ENCODE measurements at regions not wholly inside any gene's neighbourhood (a gene's known extent, or its start where the extent isn't known, plus 50 kb on each side); places are given as distances from the start of the nearest gene placed in this dataset.
"Not testable (repeated sequence)": the region's sequence is repeated elsewhere in the genome, so short reads cannot be mapped to it uniquely, and the experiment has no call there.

DNA sequence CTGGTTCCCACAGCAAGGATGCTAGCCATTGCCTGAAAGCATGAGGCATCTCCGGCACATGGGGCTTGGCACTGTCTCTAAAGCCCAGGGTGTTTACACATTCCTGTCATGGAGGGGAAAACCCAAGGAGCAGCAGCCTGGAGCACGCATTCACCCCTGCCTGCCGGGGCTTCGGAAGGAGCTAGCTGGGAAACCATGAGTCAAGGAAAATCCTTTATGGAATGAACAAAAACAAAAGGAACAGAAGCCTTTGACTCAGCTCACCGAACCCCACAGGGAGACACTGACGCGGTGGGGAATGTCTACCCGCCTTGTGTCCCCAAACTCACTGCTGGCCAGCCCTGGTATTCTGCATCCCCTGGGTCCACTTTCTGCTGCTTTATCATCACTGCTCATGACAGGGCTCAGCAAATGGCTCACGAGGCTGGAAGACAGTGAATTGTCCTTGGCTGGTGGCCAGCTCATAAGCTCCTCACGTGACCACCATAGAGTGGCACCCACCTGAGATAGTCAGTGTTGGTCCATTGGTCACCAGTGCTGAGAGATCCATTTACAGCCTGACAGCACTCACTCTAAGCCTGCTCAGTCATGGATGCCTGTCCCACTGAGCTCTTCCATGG, 137.2 kb downstream of the NPIPB11 start:
- DNase-seq: peak; percentile 81
- in situ Hi-C loops (cut with HindIII; ENCODE audit: low pct_ligation_motif_present, low pct_unique_long_range_greater_than_20kb, low sequenced_read_pairs): not testable (repeated sequence)

DNA sequence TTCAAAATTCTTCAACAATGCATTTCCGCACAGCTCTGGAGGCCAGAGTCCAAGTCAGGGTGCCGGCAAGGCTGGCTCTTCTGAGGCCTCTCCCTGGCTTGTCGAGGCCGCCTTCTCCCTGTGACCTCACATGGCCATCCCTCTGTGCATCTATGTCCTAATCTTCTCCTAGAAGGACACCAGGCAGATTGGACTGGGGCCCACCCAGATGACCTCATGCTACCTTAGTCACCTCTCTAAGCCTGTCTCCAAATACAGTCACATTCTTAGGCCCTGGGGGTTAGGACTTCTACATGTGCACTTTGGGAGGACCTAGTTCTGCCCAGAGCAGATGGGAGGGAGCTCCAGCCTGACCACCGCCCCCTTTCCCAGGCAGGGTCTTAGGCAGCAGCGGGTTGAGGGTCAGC, 137.7 kb downstream of the NPIPB11 start:
- peak; percentile 56 for DNase-seq
- in situ Hi-C loops (cut with HindIII; ENCODE audit: low pct_ligation_motif_present, low pct_unique_long_range_greater_than_20kb, low sequenced_read_pairs): not testable (repeated sequence)

DNA sequence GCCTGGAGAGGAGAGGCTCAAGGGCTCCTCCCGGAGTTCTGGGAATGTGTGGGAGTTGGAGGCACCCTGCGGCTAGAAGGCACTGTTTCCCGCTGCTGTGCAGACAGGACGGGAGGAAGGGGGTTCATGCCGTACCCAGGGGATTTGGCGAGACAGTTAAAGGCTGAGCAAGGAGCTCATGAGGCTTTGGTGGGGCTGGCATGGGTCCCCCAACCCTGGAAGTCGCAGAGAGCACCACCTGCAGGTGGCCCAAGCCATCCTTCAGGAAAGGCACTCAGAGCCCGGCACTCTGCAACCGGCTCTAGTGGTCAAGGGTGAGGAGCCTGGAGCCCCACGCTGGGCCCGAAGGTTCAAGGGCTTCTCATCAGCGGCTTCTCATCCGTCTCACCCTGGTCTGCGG, 138.2 kb downstream of the NPIPB11 start:
- in situ Hi-C loops (cut with HindIII; ENCODE audit: low pct_ligation_motif_present, low pct_unique_long_range_greater_than_20kb, low sequenced_read_pairs): not testable (repeated sequence)

DNA sequence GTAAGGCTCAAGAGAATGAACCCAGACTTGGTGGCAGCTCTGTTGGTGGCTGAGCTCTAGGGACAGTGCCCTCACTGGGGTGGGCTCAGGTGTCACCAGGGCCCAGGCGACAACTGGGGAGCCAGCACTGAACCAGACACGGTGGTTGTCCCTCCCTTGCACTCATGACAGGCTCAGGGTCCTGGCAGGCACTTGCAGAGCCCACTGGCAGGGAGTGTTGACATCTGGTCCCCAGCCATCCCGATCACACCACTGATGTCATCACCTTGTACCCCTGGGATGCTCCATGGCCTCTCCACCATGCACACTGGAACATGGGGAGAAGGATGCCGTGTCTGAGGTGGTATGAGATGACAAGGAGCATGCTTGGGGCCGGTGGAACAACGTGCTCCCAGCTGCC, 138.6 kb downstream of the NPIPB11 start:
- DNase-seq; in situ Hi-C loops (cut with HindIII; ENCODE audit: low pct_ligation_motif_present, low pct_unique_long_range_greater_than_20kb, low sequenced_read_pairs): not testable (repeated sequence)

More for the DNA sequence above, 138.2 kb downstream of the NPIPB11 start:
- not testable (repeated sequence) for DNase-seq

DNA sequence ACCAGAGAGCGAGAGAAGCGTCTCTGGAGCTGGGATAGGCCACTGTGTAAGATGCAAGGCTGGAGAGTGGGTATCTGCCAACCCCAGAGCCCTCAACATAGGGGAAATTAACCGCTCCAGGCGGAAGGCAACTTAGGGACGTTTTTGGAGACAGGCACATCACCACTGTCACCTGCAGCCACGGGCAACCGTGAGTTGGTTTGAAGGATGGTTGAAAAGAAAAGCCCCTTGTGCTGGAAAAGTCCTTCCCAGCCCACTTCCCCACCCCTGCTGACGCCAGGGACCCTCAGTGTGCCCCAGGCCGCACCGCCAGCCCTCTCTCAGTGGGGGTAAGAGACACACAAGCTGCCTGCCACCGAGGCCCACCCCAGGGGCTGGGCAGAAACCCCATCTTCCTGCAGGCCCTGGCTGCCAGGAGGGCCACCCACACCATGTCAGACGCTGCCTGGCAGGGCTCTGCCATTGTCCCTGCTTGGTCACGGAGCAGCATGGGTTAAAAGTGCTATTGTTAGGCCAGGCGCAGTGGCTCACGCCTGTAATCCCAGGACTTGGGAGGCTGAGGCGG, 139.4 kb downstream of the NPIPB11 start:
- in situ Hi-C loops (cut with HindIII; ENCODE audit: low pct_ligation_motif_present, low pct_unique_long_range_greater_than_20kb, low sequenced_read_pairs); DNase-seq: not testable (repeated sequence)

DNA sequence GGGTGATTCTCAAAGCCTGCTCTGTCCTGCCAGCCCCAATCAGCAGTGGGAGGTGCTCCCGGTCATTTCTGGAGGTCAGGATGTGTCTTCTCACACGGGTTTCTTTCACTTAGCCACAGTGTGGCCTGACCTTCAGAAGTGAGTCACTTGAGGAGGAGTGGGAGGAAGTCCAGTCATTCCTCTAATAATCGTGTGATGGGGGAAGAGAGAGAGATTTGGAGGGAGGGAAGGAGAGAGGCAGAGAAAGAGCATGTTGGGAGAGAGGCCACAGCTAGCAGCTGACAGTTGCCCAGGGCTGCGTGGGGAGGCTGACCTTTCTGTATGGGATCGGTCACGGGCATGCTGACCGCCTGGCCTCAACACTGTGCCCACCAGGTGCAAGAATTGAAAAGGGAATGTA, 139.9 kb downstream of the NPIPB11 start:
- in situ Hi-C loops (cut with HindIII; ENCODE audit: low pct_ligation_motif_present, low pct_unique_long_range_greater_than_20kb, low sequenced_read_pairs): not testable (repeated sequence)
- DNase-seq: peak; percentile 41

DNA sequence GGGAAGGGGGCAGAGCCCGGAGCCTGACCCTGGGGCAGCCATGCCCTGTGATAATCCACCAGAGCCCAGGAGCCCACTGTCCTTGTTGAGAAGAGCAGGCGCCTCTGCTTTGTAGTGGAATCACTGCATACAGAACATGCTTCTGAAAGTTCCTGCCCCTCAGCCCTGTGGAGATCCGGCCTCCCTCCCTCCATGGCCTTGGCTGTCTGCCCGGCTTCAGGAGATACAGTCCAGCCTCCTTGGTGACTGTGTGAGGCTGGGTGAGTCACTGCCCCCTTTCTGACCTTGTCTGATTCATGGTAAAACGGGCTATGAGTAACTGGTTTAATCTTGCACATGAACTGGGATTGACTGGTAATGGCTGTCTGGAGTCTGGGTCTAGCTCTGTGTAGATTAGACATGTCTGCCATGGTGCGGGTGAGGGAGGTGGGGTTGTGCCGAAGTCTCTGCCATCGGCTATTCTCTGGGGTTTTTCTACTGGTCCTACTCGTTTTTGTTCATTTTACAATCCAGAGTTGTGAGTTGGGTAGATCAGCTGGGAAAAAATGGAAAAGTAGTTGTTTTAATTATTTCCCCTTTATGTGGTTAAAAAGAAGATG, 141.2 kb downstream of the NPIPB11 start:
- peak; percentile 95 for DNase-seq

DNA sequence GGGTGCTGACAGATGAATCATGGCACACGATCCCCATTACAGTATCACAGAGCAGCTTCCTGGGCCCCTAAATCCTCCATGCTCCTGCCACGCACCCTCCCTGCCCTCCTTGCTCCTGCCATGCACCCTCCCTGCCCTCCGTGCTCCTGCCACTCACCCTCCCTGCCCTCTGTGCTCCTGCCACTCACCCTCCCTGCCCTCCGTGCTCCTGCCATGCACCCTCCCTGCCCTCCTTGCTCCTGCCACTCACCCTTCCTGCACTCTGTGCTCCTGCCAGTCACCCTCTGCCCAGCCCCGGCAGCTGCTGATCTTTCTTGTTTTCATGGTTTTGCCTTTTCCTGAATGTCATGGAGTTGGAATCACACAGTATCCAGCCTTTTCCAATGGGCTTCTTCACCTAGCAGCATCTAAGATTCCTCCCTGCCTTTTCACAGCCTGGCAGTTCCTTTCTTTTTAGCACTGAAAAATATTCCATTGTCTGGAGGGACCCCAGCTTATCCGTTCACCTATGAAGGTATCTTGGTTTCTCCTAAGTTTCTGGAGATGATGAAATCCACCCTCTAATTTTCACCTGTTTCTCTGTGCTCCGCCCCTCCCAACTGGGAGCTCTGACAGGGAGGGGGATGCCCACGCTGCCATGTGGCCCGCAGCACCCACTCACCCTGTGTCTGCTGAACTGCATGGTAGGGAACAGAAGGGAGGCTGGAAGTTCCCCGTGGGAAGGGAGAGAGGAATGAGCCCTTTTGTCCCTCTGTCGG, 142.3 kb downstream of the NPIPB11 start:
- in situ Hi-C loops (cut with HindIII; ENCODE audit: low pct_ligation_motif_present, low pct_unique_long_range_greater_than_20kb, low sequenced_read_pairs); DNase-seq: not testable (repeated sequence)

More for the DNA sequence above, 141.2 kb downstream of the NPIPB11 start:
- in situ Hi-C loops (cut with HindIII; ENCODE audit: low pct_ligation_motif_present, low pct_unique_long_range_greater_than_20kb, low sequenced_read_pairs): not testable (repeated sequence)

DNA sequence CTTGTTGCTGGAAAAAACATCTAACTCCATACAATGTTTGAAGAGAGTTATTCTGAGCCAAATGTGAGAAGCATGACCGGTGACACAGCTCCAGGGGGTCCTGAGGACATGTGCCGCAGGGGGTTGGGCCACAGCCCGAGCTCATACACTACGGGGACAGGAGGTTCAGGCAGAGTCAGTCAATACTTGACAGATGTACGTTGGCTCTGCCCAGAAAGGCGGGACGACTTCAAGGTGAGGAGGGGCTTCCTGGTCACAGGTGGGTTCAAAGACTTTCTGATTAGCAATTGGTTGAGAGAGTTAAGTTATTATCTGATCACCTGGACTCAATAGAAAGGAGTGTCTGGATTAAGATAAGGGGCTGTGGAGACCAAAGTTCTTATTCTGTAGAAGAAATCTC, 143.8 kb downstream of the NPIPB11 start:
- DNase-seq; in situ Hi-C loops (cut with HindIII; ENCODE audit: low pct_ligation_motif_present, low pct_unique_long_range_greater_than_20kb, low sequenced_read_pairs): not testable (repeated sequence)

DNA sequence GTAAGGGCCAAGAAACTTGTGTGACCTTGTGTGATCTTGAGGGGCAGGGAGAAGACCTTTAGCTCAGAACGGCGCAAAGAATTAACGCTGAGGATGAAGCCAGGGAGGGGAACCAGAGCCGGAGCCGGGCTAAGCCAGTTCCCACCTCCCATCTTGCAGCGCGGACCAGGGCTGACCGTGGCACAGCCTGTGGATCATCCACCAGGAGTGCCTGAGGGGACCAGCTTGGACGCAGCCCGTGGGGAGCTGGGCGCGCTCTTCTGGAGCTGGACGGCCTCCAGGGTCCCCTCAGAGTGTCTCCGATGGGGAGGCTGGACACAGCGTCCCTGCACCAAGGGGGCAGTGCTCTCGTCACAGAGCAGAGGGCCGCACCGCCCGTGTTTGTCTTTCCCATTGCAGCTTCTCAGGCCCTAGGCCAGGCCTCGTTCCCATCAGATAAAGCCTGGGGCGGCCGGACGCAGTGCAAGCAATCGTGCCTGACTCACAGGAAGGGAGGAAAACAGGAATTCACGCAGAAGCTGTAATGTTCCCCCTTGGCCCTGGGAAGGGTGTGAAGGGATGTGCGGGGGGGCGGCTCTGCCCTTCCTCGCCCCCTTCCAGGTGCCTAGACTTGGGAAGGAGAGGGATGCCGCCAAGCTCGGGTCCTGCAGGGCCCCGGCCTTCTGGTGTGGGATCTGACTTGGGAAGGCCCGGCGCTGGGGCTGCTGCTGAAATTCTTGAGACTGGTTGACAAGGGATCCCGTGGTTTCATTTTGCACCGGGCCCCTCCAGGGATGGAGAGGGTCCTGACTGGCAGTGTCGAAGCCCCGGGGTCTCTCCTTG, 144.9 kb downstream of the NPIPB11 start:
- DNase-seq; in situ Hi-C loops (cut with HindIII; ENCODE audit: low pct_ligation_motif_present, low pct_unique_long_range_greater_than_20kb, low sequenced_read_pairs): not testable (repeated sequence)

DNA sequence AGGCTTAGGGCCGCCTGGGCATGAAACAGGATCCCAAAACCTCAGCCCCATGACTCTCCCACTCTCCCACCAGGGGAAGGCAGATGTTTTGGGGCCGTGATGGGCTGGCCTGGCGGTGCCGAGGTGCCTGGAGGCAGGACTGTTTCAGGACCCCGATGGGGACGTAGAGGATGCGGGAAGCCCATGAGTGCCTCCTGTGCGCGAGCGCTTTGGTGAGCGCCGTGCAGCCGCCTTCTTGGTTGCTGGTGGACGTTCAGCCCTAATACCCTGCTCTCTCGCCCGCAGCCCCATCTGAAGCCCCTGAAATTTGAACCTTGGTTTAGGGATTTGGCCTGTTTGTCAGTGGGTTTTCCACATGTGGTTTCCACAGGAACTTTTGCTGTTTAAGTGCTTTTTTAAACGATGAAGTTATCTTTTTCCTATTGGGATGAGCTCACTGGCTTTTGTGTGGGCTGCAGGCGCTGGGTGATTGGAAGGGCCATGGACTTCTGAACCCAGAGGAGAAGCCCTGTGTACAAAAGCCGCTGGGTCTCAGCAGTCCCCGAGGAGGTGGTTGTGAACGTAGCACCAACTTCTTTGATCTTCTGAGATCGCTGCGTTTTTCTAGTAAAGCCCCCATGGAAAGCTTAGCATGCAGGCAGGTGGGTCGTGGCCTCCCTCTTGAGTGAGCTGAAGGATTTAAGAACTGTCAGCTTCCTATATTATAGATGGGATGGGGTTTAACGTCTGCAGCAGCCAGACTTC, 145.7 kb downstream of the NPIPB11 start:
- in situ Hi-C loops (cut with HindIII; ENCODE audit: low pct_ligation_motif_present, low pct_unique_long_range_greater_than_20kb, low sequenced_read_pairs); DNase-seq: not testable (repeated sequence)

DNA sequence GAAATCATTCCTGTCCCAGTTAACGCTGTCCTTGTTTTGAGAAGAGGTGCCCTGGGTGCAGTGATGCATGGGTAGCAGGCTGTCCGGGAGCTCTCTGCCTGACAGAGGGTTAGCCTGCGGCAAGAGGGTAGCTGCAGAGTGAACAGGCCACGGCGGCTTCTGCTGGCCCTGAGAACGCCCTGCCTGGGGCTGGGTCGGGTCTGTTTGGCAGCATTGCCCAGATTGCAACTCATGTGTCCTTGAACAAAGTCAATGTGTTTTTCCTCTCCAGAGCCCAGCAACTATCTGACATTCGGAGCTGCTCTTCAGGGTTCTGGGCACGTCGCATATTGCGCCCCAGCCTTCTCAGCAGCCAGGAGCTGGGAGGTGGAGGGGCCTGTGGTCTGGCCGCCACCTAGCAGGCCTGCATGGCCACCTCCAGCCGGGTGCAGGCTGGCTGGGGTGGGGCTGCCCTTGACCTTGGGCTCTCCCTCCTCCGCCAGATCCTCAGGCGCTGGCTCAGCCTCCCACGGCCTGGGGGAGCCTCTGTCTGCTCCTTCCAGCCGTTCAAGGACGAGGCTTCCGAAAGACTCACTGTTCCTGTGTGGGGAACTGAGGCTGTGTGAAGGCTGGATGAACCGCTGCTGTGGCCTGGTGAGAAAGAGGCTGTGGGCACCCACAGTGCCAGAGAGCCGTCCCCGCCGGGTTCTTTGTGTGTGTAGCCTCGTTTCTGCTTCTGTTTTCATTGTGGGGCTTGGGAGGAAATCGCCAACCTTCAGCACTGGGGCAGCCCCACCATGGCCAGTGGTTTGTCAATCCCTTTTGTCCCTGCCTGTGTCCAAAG, 146.7 kb downstream of the NPIPB11 start:
- in situ Hi-C loops (cut with HindIII; ENCODE audit: low pct_ligation_motif_present, low pct_unique_long_range_greater_than_20kb, low sequenced_read_pairs); DNase-seq: not testable (repeated sequence)

DNA sequence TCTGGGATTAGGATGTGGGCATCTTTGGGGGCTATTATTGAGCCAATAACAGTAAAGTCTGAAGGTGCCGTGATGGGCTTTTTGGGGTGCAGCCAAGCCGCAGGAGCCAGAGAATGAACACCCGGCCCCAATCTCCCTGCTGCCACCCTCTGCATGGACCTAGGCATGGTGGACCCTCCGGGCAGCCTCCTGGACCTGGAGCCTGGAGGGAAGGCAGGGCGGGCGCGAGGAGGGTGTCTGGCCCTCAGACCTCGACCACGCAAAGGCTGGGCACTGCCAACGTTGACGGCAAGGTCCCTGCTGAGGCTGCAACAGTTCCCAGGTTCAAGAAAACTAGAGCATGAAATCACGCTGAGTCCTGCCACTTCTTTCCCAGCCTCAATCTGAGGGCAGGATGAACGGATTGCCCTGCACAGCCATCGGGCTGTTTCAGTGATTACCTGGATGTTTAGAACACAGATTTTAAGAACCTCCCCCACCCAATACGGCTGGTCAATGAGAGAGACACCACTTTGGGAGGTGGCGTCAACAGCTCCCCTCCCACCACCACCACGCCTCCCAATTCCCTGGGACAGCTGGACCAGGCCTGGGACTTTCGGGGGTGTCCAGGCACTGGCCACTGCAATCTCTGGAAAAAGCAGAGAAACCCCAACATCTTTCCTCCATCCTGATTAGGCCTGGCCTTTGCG, 147.4 kb downstream of the NPIPB11 start:
- in situ Hi-C loops (cut with HindIII; ENCODE audit: low pct_ligation_motif_present, low pct_unique_long_range_greater_than_20kb, low sequenced_read_pairs); DNase-seq: not testable (repeated sequence)

DNA sequence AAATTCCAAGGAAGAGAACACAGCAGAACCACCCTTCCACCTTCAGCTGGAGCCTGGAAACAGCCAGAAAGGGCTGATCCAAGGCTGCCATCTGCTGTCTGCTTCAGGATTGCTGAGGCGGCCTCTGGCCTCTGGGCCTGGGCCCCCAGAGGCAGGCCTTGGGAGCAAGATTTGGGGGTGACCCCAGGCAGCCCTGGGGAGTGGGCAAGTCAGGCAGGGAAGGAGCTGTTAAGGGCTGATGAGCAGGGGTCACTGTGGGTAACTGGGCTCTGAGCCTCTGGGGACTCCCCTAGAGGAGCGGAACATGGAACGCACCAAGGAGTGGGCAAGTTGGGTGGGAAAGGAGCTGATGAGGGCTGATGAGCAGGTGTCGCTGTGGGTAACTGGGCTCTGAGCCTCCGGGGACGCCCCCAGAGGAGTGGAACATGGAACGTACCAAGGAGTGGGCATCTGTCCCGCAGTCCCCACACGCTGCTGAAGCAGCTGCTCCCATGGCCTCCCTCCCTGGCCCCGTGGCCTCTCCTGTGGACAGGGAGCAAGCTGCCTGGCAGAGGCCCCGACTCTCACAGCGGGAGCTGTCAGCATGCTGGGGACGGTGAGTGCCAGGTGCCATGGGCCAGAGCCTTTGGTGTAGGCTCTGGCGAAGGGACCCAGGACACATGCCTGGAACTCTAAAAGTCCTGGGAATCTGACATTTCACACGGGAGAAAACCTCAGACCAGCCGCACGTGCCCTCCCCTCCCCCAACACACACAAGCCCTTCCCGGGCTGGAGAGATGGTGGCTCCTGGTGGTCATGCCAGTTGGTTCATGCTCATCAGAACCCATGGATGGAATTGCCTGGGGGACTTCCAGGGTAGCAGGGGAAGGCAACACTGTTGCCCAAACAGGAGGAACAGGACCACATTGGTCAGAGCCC, 148.8 kb downstream of the NPIPB11 start:
- in situ Hi-C loops (cut with HindIII; ENCODE audit: low pct_ligation_motif_present, low pct_unique_long_range_greater_than_20kb, low sequenced_read_pairs); DNase-seq: not testable (repeated sequence)

DNA sequence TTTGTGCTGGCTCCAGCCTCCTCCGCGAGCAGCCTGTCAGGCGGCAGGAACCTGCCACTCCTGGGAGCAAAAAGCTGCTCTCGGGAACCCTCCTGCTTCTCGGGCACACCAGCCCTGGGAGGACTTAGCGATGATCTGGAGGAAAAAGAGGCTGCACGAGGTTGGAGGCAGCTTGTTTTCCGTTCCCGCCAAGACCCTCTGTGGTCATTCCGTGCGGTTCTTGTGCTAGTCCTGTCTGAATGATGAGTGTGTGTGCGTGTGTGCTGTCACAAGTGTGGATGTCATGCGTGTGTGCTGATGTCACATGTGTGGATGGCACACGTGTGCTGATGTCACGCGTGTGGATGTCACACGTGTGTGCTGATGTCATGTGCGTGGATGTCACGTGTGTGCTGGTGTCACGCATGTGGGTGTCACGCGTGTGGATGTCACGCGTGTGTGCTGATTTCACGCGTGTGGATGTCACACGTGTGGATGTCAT, 150.0 kb downstream of the NPIPB11 start:
- no peak for DNase-seq
- in situ Hi-C loops (cut with HindIII; ENCODE audit: low pct_ligation_motif_present, low pct_unique_long_range_greater_than_20kb, low sequenced_read_pairs): no loop called here
